ENCODE measurements at regions not wholly inside any gene's neighbourhood (a gene's known extent, or its start where the extent isn't known, plus 50 kb on each side); places are given as distances from the start of the nearest gene placed in this dataset.

GRCh38 chr9:75418518-75418917 is 330.2 kb downstream of the OSTF1 start:
- no peaks in the 10 kb centered on the region for H3K79me2 ChIP-seq (ENCODE audit: control insufficient read depth, insufficient read depth, low read length)
- dilution Hi-C loops (cut with MboI; ENCODE audit: extremely low pct_ligation_motif_present, low sequenced_read_pairs), result no loop called here
- H3K27ac ChIP-seq (ENCODE audit: insufficient read depth, low read depth, low read length), result no peak overlapping the region
- H3K4me2 ChIP-seq (ENCODE audit: insufficient read depth, low read length), result no peak overlapping the region
- H3K27me3 ChIP-seq (ENCODE audit: control insufficient read depth in 2 of 2, insufficient read depth in 2 of 2, low read length in 2 of 2), result no peaks in the 10 kb centered on the region
- ChIA-PET CTCF (no interaction called here), POLR2A (no interaction called here)
- H3K9me1 ChIP-seq (replicated peaks; ENCODE audit: control insufficient read depth, extremely low read depth, insufficient read depth, low read length), result no peaks in the 10 kb centered on the region
- intact Hi-C loops (cut with micrococcal nuclease), result no loop called here
- no peak overlapping the region for H3K9ac ChIP-seq (replicated peaks; ENCODE audit: extremely low read depth, insufficient read depth, low read length)
- no peaks in the 10 kb centered on the region for H3K36me3 ChIP-seq (ENCODE audit: control insufficient read depth in 2 of 2, extremely low read depth in 1 of 2, insufficient read depth in 2 of 2, low read length in 2 of 2)
- FAIRE-seq (no peak), DNase-seq (ENCODE audit: low read depth, low spot score) (no peak)
- TF ChIP-seq MAX (IDR thresholded peaks at IDR 0.05; ENCODE audit: insufficient read depth, insufficient read length) (no peak), MYC (IDR thresholded peaks at IDR 0.05; ENCODE audit: low read depth, low read length) (no peak), POLR2AphosphoS5 (IDR thresholded peaks at IDR 0.05; ENCODE audit: insufficient read depth, low read depth, low read length) (no peak), EZH2 (IDR thresholded peaks at IDR 0.05; ENCODE audit: borderline replicate concordance, low read depth, low read length, severe bottlenecking) (no peak), GATA2 (IDR thresholded peaks at IDR 0.05; ENCODE audit: insufficient read depth, insufficient read length, low read depth, low read length) (no peak), JUN (IDR thresholded peaks at IDR 0.05; ENCODE audit: borderline replicate concordance, insufficient read depth, insufficient read length, low read depth) (no peak), FOS (IDR thresholded peaks at IDR 0.05; ENCODE audit: borderline replicate concordance, insufficient read depth, low read length) (no peak), POLR2A (IDR thresholded peaks at IDR 0.05; ENCODE audit: low read depth, low read length) (no peak)
- TF ChIP-seq, protein P1, sequence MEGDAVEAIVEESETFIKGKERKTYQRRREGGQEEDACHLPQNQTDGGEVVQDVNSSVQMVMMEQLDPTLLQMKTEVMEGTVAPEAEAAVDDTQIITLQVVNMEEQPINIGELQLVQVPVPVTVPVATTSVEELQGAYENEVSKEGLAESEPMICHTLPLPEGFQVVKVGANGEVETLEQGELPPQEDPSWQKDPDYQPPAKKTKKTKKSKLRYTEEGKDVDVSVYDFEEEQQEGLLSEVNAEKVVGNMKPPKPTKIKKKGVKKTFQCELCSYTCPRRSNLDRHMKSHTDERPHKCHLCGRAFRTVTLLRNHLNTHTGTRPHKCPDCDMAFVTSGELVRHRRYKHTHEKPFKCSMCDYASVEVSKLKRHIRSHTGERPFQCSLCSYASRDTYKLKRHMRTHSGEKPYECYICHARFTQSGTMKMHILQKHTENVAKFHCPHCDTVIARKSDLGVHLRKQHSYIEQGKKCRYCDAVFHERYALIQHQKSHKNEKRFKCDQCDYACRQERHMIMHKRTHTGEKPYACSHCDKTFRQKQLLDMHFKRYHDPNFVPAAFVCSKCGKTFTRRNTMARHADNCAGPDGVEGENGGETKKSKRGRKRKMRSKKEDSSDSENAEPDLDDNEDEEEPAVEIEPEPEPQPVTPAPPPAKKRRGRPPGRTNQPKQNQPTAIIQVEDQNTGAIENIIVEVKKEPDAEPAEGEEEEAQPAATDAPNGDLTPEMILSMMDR (IDR thresholded peaks at IDR 0.05; ENCODE audit: extremely low read depth in 1 of 2, insufficient read depth in 1 of 2, low read depth in 1 of 2, low read length in 2 of 2), result no peak
- no TSS peak for BruUV-seq (replicated peaks)
- no peaks in the 10 kb centered on the region for H3K4me1 ChIP-seq (ENCODE audit: control insufficient read depth, extremely low read depth, insufficient read depth, low read length)
- H3K9me3 ChIP-seq (replicated peaks; ENCODE audit: control insufficient read depth, insufficient read depth, low read length), result no peaks in the 10 kb centered on the region
- no peak overlapping the region for H2AFZ ChIP-seq (ENCODE audit: low read depth, low read length)
- no peak overlapping the region for H3K4me3 ChIP-seq (replicated peaks in 1 of 3; ENCODE audit: insufficient read depth in 1 of 3, low read depth in 1 of 3, low read length in 3 of 3)
- no peaks in the 10 kb centered on the region for H4K20me1 ChIP-seq (replicated peaks; ENCODE audit: control insufficient read depth, extremely low read depth, insufficient read depth, low read length)
